Lower lobe of right lung (tissue), 2 donors: ENCODE measurements at regions not wholly inside any gene's neighbourhood (a gene's known extent, or its start where the extent isn't known, plus 50 kb on each side); places are given as distances from the start of the nearest gene placed in this dataset.
A peak's percentile ranks its signal among the peaks of the same experiment; 100 is the strongest.

Experiments used
- ATAC-seq, 2 donors: fragments of 200-7000 bp; cut with Tn5 transposase; one replicate each; pipeline ENCODE4 v1.9.1; 2020 to 2022; ENCODE audit warnings: mild to moderate bottlenecking in 2 of 2, moderate library complexity in 2 of 2
- DNase-seq: peaks from one replicate; pipeline ENCODE4 v3.0.0-alpha.2; 2020
- H3K27ac ChIP-seq: fragments of 200-600 bp; one replicate; pipeline ENCODE4 v1.8.0; 2022
- H3K27me3 ChIP-seq: fragments of 200-600 bp; one replicate; pipeline ENCODE4 v1.8.0; 2022; ENCODE audit warnings: low read depth
- H3K36me3 ChIP-seq: fragments of 200-600 bp; one replicate; pipeline ENCODE4 v1.8.0; 2022; ENCODE audit warnings: mild to moderate bottlenecking
- H3K4me1 ChIP-seq: fragments of 200-600 bp; one replicate; pipeline ENCODE4 v1.8.0; 2022
- H3K4me3 ChIP-seq: fragments of 200-600 bp; one replicate; pipeline ENCODE4 v1.8.0; 2022; ENCODE audit warnings: mild to moderate bottlenecking
- H3K9me3 ChIP-seq: fragments of 200-600 bp; one replicate; pipeline ENCODE4 v1.8.0; 2022
- CTCF ChIP-seq: fragments of 200-600 bp; IDR thresholded peaks from one replicate; pipeline ENCODE4 v1.8.0; 2022; ENCODE audit warnings: antibody characterized with exemption, mild to moderate bottlenecking
- intact Hi-C: fragments of 100-400 bp; cut with DNase I; formaldehyde crosslinking; loops from one replicate; pipeline ENCODE4 v1.11.0; 2022
- donor health status: DM: no; HTN: yes; CAD: no; lungs with severe emphysema.

- intact Hi-C loops, result no loop called here
- Histone ChIP-seq H3K27ac (no peak overlapping the region), H3K27me3 (no peaks in the 10 kb centered on the region), H3K4me3 (no peak overlapping the region), H3K36me3 (no peaks in the 10 kb centered on the region), H3K4me1 (no peaks in the 10 kb centered on the region), H3K9me3 (peaks cover 15% of the 10 kb centered on the region)
- TF ChIP-seq CTCF, result no peak
- ATAC-seq (no peak), DNase-seq (no peak)
Measured at GRCh38 chr22:49553518-49554295, 274.0 kb downstream of the BRD1 start.

- ATAC-seq, result no peak
- H3K36me3 ChIP-seq, result no peaks in the 10 kb centered on the region
- H3K27me3 ChIP-seq, result no peaks in the 10 kb centered on the region
- peaks cover 15% of the 10 kb centered on the region for H3K9me3 ChIP-seq
- no peak overlapping the region for H3K27ac ChIP-seq
- no peak overlapping the region for H3K4me3 ChIP-seq
- intact Hi-C loops, result no loop called here
- DNase-seq, result no peak
- TF ChIP-seq CTCF, result no peak
- no peaks in the 10 kb centered on the region for H3K4me1 ChIP-seq
Measured at GRCh38 chr22:49553076-49553475, 274.6 kb downstream of the BRD1 start.

- Histone ChIP-seq H3K4me1 (no peaks in the 10 kb centered on the region), H3K4me3 (no peak overlapping the region), H3K36me3 (no peaks in the 10 kb centered on the region), H3K27ac (no peak overlapping the region), H3K27me3 (no peaks in the 10 kb centered on the region), H3K9me3 (peaks cover 15% of the 10 kb centered on the region)
- TF ChIP-seq CTCF, result no peak
- ATAC-seq (peak in 1 of 2 donors; percentile 14), DNase-seq (no peak)
- intact Hi-C loops, result no loop called here
Measured at GRCh38 chr22:49551897-49552614, 275.6 kb downstream of the BRD1 start.

- intact Hi-C loops, result no loop called here
- no peak for ATAC-seq
- H3K27me3 ChIP-seq, result no peaks in the 10 kb centered on the region
- no peak overlapping the region for H3K27ac ChIP-seq
- DNase-seq, result peak; percentile 32
- H3K4me1 ChIP-seq, result no peaks in the 10 kb centered on the region
- no peak overlapping the region for H3K4me3 ChIP-seq
- no peaks in the 10 kb centered on the region for H3K36me3 ChIP-seq
- no peak for TF ChIP-seq CTCF
- peaks cover 15% of the 10 kb centered on the region for H3K9me3 ChIP-seq
Measured at GRCh38 chr22:49551446-49551845, 276.2 kb downstream of the BRD1 start.

GRCh38 chr22:49550766-49551362, 276.8 kb downstream of the BRD1 start:
- Histone ChIP-seq H3K4me1 (no peaks in the 10 kb centered on the region), H3K4me3 (no peak overlapping the region), H3K9me3 (peaks cover 15% of the 10 kb centered on the region), H3K27me3 (no peaks in the 10 kb centered on the region), H3K27ac (no peak overlapping the region), H3K36me3 (no peaks in the 10 kb centered on the region)
- TF ChIP-seq CTCF, result no peak
- intact Hi-C loops, result no loop called here
- ATAC-seq, result no peak
- DNase-seq, result peak; percentile 10
